Retinal pigment epithelial cell (primary cell): ENCODE measurements at regions not wholly inside any gene's neighbourhood (a gene's known extent, or its start where the extent isn't known, plus 50 kb on each side); places are given as distances from the start of the nearest gene placed in this dataset.

Experiments used
- DNase-seq: peaks from one replicate; pipeline ENCODE4 v3.0.0-alpha.2; 2010; ENCODE audit warnings: low read depth
- H3K4me3 ChIP-seq: 2 replicates; pipeline ENCODE4 v1.5.1; 2011; ENCODE audit warnings: mild to moderate bottlenecking, low read length, control low read depth, moderate library complexity
- TF ChIP-seq, protein P1 (sequence below): conservative IDR thresholded peaks from 2 replicates; pipeline ENCODE4 v1.5.1; 2011; ENCODE audit warnings: low read depth, low read length, control low read depth, inconsistent platforms

GRCh38 chr20:61023612-61024011 lies 228.4 kb upstream of the CDH4 start:
- TF ChIP-seq, protein P1, sequence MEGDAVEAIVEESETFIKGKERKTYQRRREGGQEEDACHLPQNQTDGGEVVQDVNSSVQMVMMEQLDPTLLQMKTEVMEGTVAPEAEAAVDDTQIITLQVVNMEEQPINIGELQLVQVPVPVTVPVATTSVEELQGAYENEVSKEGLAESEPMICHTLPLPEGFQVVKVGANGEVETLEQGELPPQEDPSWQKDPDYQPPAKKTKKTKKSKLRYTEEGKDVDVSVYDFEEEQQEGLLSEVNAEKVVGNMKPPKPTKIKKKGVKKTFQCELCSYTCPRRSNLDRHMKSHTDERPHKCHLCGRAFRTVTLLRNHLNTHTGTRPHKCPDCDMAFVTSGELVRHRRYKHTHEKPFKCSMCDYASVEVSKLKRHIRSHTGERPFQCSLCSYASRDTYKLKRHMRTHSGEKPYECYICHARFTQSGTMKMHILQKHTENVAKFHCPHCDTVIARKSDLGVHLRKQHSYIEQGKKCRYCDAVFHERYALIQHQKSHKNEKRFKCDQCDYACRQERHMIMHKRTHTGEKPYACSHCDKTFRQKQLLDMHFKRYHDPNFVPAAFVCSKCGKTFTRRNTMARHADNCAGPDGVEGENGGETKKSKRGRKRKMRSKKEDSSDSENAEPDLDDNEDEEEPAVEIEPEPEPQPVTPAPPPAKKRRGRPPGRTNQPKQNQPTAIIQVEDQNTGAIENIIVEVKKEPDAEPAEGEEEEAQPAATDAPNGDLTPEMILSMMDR, result no peak
- no peak for DNase-seq
- H3K4me3 ChIP-seq, result no peak overlapping the region

GRCh38 chr20:61024390-61024789 lies 227.7 kb upstream of the CDH4 start:
- DNase-seq, result no peak
- TF ChIP-seq, protein P1, result no peak
- H3K4me3 ChIP-seq, result no peak overlapping the region

- TF ChIP-seq, protein P1, result no peak
- no peak for DNase-seq
Observed at GRCh38 chr20:61025536-61025935, 226.5 kb upstream of the CDH4 start.

GRCh38 chr20:61026173-61026572 lies 225.9 kb upstream of the CDH4 start:
- TF ChIP-seq, protein P1, result no peak
- DNase-seq, result no peak
- H3K4me3 ChIP-seq, result no peak overlapping the region

More at GRCh38 chr20:61025536-61025935, 226.5 kb upstream of the CDH4 start:
- no peak overlapping the region for H3K4me3 ChIP-seq

- no peak for DNase-seq
- H3K4me3 ChIP-seq, result no peak overlapping the region
- TF ChIP-seq, protein P1, result no peak
Observed at GRCh38 chr20:61026731-61027130, 225.3 kb upstream of the CDH4 start.

DNA sequence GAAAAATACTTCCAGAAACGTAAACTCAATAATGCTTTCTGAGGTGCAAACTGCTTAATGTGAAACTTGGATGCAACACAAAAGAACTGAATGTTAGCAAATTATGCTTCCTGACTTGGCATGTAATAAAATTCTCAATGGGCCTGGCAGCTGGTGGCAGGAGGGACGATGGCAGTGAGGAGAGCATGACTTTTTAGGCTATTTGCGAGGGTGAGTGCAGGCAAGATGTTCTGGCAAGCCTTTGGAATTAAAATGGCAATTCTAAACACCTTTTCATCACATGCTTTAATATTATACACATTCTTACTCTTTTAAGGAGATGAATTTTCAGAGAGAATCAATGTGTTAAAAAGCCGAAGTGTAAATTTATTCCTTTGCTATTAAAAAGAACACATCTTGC lies 224.8 kb upstream of the CDH4 start:
- TF ChIP-seq, protein P1, result no peak
- H3K4me3 ChIP-seq, result no peak overlapping the region
- no peak for DNase-seq

DNA sequence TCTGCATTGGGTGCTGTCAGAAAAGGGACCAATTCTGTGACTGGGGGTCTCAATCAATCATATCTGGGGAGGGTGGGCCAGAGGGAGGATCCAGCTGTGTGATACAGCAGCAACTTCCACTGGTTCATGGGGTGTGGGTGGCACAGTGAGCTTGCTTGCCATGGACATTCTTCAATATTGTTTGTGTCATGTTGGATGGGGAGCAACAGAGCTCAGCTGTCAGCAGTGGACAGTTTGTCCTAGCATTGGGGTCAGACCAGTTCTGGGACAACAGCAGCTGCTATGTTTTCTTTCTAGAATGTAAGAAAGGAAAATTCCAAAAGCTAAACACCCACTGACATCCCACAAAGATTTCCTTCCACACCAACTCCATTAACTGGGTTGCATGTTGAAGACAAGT lies 221.9 kb upstream of the CDH4 start:
- no peak for DNase-seq
- TF ChIP-seq, protein P1, result no peak
- H3K4me3 ChIP-seq, result no peak overlapping the region
